NCI-H128 (cell line): ENCODE measurements at regions not wholly inside any gene's neighbourhood (a gene's known extent, or its start where the extent isn't known, plus 50 kb on each side); places are given as distances from the start of the nearest gene placed in this dataset.
"Not testable (repeated sequence)": the region's sequence is repeated elsewhere in the genome, so short reads cannot be mapped to it uniquely, and the experiment has no call there.

ENCODE experiments used
- DNase-seq: peaks from one replicate; lab custom pipeline; 2025; ENCODE audit not compliant: unreplicated experiment; lab: John Stamatoyannopoulos, UW

DNA sequence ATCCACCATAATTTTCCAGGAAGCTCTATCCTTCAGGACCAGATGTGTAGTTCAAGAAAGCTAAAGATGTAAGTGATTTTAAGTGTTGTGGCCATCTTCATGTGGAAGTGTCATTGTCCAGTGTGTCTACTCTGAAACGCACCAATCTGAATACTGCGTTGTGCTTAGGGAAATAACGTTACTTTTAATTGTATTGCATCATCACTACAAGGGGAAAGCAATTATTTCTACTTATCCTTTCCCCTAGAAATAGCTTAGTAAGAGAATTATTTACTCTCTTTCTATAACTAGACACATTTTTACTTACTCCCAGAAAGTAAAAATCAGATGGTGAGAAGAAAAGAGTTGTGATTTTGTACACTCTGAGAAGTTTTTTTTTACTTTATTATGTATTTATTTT lies 102.4 kb upstream of the DLGAP1 start:
- no peak for DNase-seq

- DNase-seq: no peak
Observed at GRCh38 chr18:4551001-4551360, 95.9 kb upstream of the DLGAP1 start.

- DNase-seq: no peak
Observed at GRCh38 chr18:4549164-4549872, 94.2 kb upstream of the DLGAP1 start.

GRCh38 chr18:4547126-4547525 lies 92.0 kb upstream of the DLGAP1 start:
- no peak for DNase-seq

DNA sequence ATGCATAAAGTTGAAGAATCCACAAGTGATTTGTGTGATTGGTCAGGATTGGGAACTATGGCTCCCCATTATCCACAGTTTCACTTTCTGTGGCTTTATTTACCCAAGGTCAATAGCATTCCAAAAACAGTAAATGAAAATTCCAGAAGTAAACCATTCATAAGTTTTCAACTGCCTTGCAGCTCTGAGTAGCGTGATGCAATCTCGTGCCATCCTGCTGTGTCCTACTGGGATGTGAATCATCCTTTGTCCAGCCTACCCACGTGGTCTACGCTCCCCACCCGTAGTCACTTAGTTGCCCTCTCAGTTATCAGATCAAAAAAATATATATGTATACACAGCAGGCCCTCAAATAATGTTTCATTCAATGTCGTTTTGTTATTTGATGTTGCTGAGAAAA lies 89.0 kb upstream of the DLGAP1 start:
- DNase-seq: no peak

GRCh38 chr18:4543711-4544110 lies 88.6 kb upstream of the DLGAP1 start:
- DNase-seq: no peak

- no peak for DNase-seq
Observed at GRCh38 chr18:4541588-4541987, 86.5 kb upstream of the DLGAP1 start.

GRCh38 chr18:4536447-4536846 lies 81.3 kb upstream of the DLGAP1 start:
- DNase-seq: no peak

GRCh38 chr18:4528405-4528804 lies 73.3 kb upstream of the DLGAP1 start:
- DNase-seq: no peak

- not testable (repeated sequence) for DNase-seq
Observed at GRCh38 chr18:4527826-4528225, 72.7 kb upstream of the DLGAP1 start.

- DNase-seq: no peak
Observed at GRCh38 chr18:4524096-4524495, 69.0 kb upstream of the DLGAP1 start.

DNA sequence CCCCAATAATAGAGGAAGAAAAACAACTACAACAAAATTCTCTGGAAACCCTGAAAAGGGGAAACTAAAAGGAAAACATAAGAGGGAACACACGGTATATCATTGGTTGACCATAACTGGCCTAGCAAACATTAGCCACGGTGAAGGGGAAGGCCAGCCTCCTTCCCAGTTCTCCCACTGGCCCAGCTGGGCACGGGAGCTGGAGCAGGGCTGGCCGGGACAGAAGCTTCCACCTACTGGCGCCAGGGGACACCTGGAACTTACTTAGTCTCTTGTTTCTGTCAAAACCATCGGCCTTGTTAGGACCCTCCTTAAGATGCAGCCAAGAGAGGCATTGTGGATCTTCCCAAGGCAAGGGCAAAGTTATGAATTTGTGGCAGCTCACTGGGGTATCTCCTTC lies 56.1 kb upstream of the DLGAP1 start:
- DNase-seq: no peak

- no peak for DNase-seq
Observed at GRCh38 chr18:4510711-4511110, 55.6 kb upstream of the DLGAP1 start.

- no peak for DNase-seq
Observed at GRCh38 chr18:4510160-4510559, 55.1 kb upstream of the DLGAP1 start.
